Fibroblast of the conjunctiva (primary cell): ENCODE measurements at regions not wholly inside any gene's neighbourhood (a gene's known extent, or its start where the extent isn't known, plus 50 kb on each side); places are given as distances from the start of the nearest gene placed in this dataset.
"Not testable (repeated sequence)": the region's sequence is repeated elsewhere in the genome, so short reads cannot be mapped to it uniquely, and the experiment has no call there.

Source experiments
- DNase-seq: peaks from one replicate; pipeline ENCODE4 v3.0.0-alpha.2; 2010; ENCODE audit warnings: low read depth

DNA sequence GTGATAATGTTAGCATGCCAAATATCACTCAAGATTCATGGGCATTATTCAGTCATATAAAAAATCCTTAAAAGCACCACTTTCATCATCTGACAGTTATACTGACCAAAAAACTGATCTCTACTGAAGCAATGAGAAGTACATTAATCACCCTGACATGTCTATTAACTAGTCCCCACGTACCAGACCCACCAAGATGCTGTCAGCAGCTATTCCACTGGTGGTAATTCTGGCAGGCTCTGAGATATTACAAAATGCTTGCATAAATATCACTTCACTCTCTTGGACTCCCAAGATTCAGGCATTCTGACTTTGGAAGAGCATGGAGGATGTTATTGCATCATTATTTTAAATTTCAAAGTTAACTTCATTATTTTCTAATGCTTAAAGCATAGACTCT is 717.0 kb downstream of the DNAH5 start:
- DNase-seq = no peak

GRCh38 chr5:13218518-13218917 is 726.0 kb downstream of the DNAH5 start:
- no peak for DNase-seq

DNA sequence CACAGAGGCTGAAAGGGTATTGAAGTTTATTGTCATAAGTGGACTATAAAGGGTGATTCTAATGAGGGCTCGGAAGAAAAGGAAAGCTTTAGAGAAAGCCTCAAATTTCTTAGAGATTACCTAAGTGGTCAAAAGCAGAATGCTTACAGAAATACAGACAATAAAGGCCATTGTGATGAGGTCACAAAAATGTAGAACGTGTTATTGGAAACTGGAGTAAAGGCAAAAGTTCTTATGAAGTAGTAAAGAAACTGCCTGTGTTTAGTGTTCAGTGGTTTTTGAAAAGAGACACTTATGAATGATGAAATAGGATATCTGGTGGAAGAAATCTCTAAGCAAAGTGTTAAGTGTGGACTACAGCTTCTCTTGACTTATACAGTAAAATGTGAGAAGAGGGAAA is 726.9 kb downstream of the DNAH5 start:
- no peak for DNase-seq

DNA sequence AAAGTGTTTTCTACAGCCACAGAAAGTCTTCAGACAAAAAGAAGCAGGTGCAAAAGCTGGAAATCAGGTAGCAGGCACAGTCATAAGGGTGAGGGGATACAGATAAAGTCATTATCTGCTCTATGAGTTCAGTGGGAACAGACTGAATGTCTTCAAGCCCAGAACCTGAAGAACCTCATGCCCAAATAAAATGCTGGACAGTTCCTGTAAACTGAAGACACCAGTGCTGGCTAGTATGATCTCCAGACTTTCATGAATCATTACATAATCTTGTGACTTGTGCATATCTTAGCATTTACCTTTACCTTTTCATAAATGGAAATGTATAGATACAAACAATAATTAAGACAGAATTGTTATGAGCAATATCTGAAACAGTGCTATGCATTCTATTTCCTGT is 728.7 kb downstream of the DNAH5 start:
- no peak for DNase-seq

DNA sequence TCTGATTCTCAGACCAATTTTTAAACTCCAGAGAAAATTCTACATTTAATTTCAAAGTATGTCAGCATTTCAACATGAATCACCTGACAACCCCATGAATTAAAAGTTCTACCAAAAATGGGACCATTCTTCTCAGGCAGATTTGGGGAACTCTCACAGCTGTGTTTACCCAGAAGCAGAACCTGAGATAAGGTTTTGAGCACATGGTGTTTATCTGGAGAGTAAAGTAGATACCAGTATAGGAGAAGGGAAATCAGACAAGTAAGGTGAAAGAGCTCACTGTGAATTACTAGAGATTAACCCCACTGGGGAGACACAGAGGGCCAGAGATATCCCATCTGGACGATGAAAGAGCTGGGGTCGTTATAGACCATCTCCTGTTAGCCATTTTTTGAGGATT is 729.1 kb downstream of the DNAH5 start:
- DNase-seq = no peak

- DNase-seq = no peak
Observed at GRCh38 chr5:13214182-13214581, 730.3 kb downstream of the DNAH5 start.

- DNase-seq = no peak
Observed at GRCh38 chr5:13212886-13213285, 731.6 kb downstream of the DNAH5 start.

- no peak for DNase-seq
Observed at GRCh38 chr5:13211064-13211463, 733.4 kb downstream of the DNAH5 start.

DNA sequence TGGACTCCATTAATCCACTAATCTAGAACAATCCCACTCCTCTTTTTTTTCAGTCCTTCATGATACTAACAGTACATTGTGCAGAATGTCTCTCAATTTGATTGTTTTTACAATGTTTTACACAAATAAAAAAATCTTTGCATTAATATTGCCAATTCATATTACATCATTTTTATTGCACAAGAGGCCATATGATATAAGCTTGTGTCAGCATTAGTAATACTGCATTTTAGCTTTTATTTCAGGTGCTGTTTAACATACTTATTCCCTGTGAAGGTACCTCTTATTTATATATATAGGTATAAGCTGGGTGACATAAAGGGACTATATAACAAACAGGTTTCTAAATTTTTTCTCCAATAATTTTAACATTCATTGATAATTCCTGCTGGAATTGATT is 737.4 kb downstream of the DNAH5 start:
- DNase-seq = no peak

- DNase-seq = no peak
Observed at GRCh38 chr5:13201022-13201421, 743.5 kb downstream of the DNAH5 start.

DNA sequence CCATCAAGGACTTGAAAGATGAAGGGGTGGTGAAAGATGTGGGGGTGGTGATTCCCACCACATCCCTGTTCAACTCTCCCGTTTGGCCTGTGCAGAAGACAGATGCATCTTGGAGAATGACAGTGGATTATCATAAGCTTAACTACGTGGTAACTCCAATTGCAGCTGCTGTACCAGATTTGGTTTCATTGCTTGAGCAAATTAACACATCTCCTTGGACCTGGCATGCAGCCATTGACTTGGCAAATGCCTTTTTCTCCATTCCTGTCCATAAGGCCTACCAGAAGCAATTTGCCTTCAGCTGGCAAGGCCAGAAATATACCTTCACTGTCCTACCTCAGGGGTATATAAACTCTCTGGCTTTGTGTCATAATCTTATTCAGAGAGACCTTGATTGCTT is 746.3 kb downstream of the DNAH5 start:
- DNase-seq = not testable (repeated sequence)

DNA sequence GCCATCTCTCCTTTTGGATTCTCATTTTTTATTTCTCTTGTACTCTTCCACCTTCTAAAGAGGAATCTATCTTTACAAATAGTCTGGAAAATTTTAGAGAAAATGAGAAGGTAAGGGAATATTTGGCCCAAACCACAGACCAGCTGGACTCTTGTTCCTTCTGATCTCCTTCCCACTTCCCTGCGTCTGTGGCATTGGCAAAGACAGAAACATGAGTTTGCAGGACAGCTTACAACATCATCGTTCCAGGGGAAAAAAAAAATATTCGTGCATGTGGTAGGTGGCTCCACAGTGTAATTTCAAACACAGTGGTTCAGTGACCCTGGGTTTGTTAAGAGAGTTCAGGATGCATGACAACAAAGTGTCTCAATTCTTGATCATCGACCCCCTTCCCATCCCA is 755.0 kb downstream of the DNAH5 start:
- DNase-seq = no peak

GRCh38 chr5:13188371-13188770 is 756.1 kb downstream of the DNAH5 start:
- DNase-seq = no peak

- no peak for DNase-seq
Observed at GRCh38 chr5:13187186-13187585, 757.3 kb downstream of the DNAH5 start.

GRCh38 chr5:13186177-13186576 is 758.3 kb downstream of the DNAH5 start:
- no peak for DNase-seq

DNA sequence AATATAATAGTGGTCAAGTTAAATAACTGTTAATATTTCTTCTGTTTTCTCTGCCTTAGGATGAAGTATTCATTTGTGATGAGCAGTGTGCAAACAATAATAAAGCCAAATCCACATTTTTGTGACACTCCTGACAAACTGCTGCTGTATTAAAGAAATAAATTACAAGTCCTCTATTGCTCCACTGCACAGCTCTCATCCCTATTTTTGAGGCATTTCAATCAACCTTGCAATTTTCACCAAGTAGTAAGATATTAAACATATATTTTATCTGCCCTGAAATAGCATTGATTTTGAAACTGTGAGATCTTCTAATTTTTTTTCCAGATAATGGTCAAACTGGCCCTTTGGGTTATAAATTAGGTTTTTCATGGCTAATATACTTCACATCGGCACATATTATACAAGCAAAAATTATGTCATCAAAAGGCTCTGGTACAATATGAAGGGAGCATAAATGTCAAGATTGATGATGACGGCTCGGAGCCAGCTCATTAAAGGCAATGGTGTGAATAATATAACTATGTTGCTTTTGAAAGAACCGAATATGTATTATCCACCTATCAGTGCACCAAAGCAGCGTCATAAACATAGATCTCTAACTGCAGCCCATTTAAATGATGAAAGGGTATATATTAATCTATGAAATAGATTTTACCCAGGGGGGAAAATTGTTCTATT is 764.9 kb downstream of the DNAH5 start:
- DNase-seq = no peak

DNA sequence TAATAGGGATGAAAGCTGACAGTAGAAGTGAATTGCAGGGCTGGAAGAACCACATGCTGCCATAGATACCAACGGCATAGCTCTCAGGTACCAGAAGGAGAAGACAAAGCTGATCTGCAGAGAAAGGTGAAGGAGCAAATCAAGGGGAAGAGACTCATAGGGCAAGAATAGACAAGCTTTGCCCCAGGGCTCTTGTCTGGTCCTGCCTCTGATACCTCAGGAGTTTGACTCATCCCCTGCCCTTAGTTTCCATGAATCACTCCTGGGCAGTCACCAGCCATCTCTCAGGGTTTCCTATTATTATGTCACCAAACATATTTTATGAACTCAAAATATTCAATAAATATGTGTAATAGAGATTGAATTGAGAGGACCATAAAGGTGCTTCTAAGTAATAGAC is 800.9 kb downstream of the DNAH5 start:
- DNase-seq = no peak

DNA sequence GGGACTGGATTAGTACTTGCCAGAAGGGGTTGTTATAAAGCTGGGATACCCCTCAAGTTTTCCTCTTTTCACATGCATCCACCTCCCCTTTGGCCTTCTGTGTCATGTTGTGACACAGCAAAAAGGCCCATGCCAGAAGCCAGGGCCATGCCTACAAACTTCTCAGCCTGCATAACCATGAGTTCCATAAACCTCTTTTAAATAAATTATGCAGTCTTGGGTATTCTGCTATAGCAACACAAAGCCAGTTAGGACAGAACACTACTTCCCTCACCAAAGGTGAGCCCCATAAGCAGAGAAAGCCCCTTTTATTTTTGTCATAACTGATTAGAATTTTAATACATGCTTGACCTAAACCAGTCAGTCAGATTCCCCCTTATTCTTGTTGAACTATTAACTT is 801.3 kb downstream of the DNAH5 start:
- DNase-seq = no peak

DNA sequence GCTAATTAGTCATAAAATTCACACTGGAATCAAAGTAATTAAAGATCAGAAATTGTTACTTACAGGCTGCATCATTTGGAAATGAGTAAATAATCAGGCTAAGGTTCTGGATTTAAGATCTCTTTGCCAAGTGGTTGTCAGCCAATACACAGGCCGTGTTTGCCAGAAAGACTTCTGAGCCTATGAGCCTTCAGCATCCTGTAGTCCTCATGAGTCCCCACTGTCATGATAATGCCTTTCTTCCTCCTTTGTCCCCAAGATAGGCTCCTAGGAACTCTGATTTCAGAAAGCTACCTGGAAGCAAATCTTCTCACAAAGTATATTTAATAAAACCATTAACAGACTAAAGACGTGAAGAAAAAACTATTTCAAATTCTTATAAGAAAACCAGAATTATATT is 810.5 kb downstream of the DNAH5 start:
- DNase-seq = no peak

- DNase-seq = no peak
Observed at GRCh38 chr5:13115476-13115875, 829.0 kb downstream of the DNAH5 start.

GRCh38 chr5:13108265-13108664 is 836.2 kb downstream of the DNAH5 start:
- no peak for DNase-seq

DNA sequence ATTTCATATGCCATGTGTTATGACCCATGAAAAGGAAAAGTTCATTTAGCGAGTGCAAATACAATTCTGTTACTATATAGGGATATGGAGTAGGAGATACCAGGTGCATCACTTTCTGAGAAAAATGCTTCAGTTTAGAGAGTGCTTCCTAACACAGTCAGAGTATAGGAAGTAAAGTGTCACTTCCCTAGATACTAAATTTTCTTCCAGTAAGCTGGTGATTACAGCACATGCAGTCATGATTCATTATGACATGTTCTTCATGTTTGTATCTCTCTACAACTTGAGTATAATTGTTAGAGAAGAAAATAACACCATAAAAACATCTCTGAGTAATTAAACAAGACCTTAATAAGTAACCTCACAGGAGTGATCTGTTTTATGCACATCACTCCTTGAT is 837.0 kb downstream of the DNAH5 start:
- no peak for DNase-seq

- no peak for DNase-seq
Observed at GRCh38 chr5:13081116-13081515, 863.4 kb downstream of the DNAH5 start.

DNA sequence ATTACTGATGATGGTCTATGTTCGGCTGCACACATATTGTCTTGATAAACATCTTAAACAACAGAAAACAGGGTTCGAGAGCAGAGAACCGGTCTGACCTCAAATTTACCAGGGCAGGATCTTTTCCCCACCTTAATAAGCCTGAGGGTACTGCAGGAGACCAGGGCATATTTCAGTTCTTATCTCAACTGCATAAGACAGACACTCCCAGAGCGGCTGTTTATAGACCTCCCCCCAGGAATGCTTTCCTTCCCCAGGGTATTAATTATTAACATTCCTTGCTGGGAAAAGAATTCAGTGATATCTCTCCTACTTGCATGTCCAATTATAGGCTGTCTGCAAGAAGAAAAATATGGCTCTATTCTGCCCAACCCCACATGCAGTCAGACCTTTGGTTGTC is 871.6 kb downstream of the DNAH5 start:
- DNase-seq = not testable (repeated sequence)

DNA sequence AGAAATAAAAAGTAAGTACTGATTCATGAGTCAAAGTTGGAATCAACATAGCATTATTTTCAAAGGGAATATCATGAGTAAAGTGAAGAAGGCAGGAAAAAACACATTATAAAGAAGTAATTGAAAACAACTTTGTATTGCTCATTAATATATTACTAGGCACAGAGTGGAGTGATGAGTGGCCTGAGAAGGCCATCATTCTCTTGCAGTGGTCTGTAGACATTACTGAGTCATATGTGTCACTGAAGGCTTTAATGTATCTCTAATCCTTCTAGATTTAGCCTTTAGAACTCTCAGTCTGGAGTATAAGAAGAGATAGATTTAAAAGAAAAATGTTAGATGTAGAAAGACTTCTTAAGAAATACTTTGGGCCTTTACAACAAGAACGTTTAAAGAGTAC is 881.4 kb downstream of the DNAH5 start:
- DNase-seq = no peak
